CD4-positive, alpha-beta T cell (primary cell): ENCODE measurements at regions not wholly inside any gene's neighbourhood (a gene's known extent, or its start where the extent isn't known, plus 50 kb on each side); places are given as distances from the start of the nearest gene placed in this dataset.

Experiments
- ATAC-seq: fragments of 200-7000 bp; cut with Tn5 transposase; one replicate; pipeline ENCODE4 v1.10.0; 2022; ENCODE audit warnings: mild to moderate bottlenecking; ENCODE audit not compliant: poor library complexity
- CTCF ChIA-PET: fragments of 350-600 bp; sonication (Branson Sonifier 250); formaldehyde crosslinking; loops from one replicate; lab custom pipeline; 2021; ENCODE audit warnings: antibody characterized with exemption, inconsistent platforms; lab: Charles Lee
- POLR2A ChIA-PET: fragments of 350-600 bp; sonication (Branson Sonifier 250); formaldehyde crosslinking; loops from one replicate; lab custom pipeline; 2021; ENCODE audit warnings: antibody characterized with exemption, inconsistent platforms; lab: Charles Lee
- DNase-seq, 14 experiments: peaks; one replicate each; pipeline ENCODE4 v3.0.0-alpha.2; 2013 to 2020; ENCODE audit warnings: mixed read lengths in 2 of 14
- H3K27ac ChIP-seq, 2 donors: one replicate each; pipeline versions ENCODE4 v1.5.1 to v1.7.0; 2013; ENCODE audit warnings: low read length in 2 of 2, low read depth in 1 of 2, mild to moderate bottlenecking in 1 of 2
- H3K27me3 ChIP-seq, 2 experiments: 1 replicate in 1 of 2; 2 replicates in 1 of 2; pipeline versions ENCODE4 v1.6.1 to v1.7.0; 2013; ENCODE audit warnings: low read length in 2 of 2, control low read depth in 1 of 2, mild to moderate bottlenecking in 1 of 2, moderate library complexity in 1 of 2; ENCODE audit not compliant: insufficient read depth in 2 of 2, control insufficient read depth in 1 of 2
- H3K36me3 ChIP-seq: one replicate; pipeline ENCODE4 v1.6.1; 2013; ENCODE audit warnings: low read length, control low read depth; ENCODE audit not compliant: insufficient read depth
- H3K4me1 ChIP-seq: one replicate; pipeline ENCODE4 v1.6.1; 2013; ENCODE audit warnings: low read length, control low read depth; ENCODE audit not compliant: insufficient read depth
- H3K4me3 ChIP-seq: one replicate; pipeline ENCODE4 v1.5.1; 2013; ENCODE audit warnings: mild to moderate bottlenecking, low read length, moderate library complexity
- H3K9me3 ChIP-seq, 2 experiments: 1 replicate in 1 of 2; 2 replicates in 1 of 2; pipeline versions ENCODE4 v1.6.1 to v1.7.0; 2013; ENCODE audit warnings: low read length in 2 of 2, mild to moderate bottlenecking in 2 of 2, control low read depth in 1 of 2, moderate library complexity in 1 of 2; ENCODE audit not compliant: control insufficient read depth in 1 of 2, insufficient read depth in 1 of 2
- H3K27ac Mint-ChIP-seq: one replicate; pipeline ENCODE4 v1.8.0; 2020; ENCODE audit warnings: mixed read lengths
- H3K27me3 Mint-ChIP-seq: one replicate; pipeline ENCODE4 v1.8.0; 2021; ENCODE audit warnings: mixed read lengths
- H3K36me3 Mint-ChIP-seq: one replicate; pipeline ENCODE4 v1.8.0; 2021; ENCODE audit warnings: low read depth, mixed read lengths
- H3K4me1 Mint-ChIP-seq: one replicate; pipeline ENCODE4 v1.8.0; 2021; ENCODE audit warnings: low read depth, mixed read lengths
- H3K4me3 Mint-ChIP-seq: one replicate; pipeline ENCODE4 v1.8.0; 2020; ENCODE audit warnings: mild to moderate bottlenecking, mixed read lengths
- H3K9me3 Mint-ChIP-seq: one replicate; pipeline ENCODE4 v1.8.0; 2020; ENCODE audit warnings: mixed read lengths
- intact Hi-C, 2 experiments: fragments of 100-400 bp; cut with DNase I in 1 of 2; cut with micrococcal nuclease in 1 of 2; formaldehyde crosslinking; loops; one replicate each; pipeline versions ENCODE4 v1.15.1 to v1.9.0; 2023 to 2025; cut with DNase I, micrococcal nuclease
- TF ChIP-seq, protein P1 (sequence below): fragments of 200-600 bp; IDR thresholded peaks from one replicate; pipeline ENCODE4 v1.8.0; 2022; ENCODE audit warnings: antibody characterized with exemption, mild to moderate bottlenecking

GRCh38 chr10:3848775-3849635 lies 64.0 kb upstream of the KLF6 start:
- Histone ChIP-seq H3K27ac (no peak overlapping the region), H3K4me3 (no peak overlapping the region), H3K9me3 (no peaks in the 10 kb centered on the region), H3K27me3 (no peaks in the 10 kb centered on the region), H3K4me1 (peaks cover 15% of the 10 kb centered on the region), H3K36me3 (no peaks in the 10 kb centered on the region)
- POLR2A ChIA-PET: interaction anchor here (1.7 kb wide), 1 partner anchor 63 kb away, joined by 6 read pairs; the partner anchor contains the start of gene KLF6
- Mint-ChIP-seq H3K27me3 (no peaks in the 10 kb centered on the region), H3K36me3 (no peaks in the 10 kb centered on the region), H3K27ac (no peak overlapping the region), H3K4me1 (peaks cover 23% of the 10 kb centered on the region), H3K9me3 (no peaks in the 10 kb centered on the region), H3K4me3 (no peak overlapping the region)
- ATAC-seq (no peak), DNase-seq (peak in 1 of 14 experiments; percentile 33)
- CTCF ChIA-PET: no interaction called here
- TF ChIP-seq, protein P1, sequence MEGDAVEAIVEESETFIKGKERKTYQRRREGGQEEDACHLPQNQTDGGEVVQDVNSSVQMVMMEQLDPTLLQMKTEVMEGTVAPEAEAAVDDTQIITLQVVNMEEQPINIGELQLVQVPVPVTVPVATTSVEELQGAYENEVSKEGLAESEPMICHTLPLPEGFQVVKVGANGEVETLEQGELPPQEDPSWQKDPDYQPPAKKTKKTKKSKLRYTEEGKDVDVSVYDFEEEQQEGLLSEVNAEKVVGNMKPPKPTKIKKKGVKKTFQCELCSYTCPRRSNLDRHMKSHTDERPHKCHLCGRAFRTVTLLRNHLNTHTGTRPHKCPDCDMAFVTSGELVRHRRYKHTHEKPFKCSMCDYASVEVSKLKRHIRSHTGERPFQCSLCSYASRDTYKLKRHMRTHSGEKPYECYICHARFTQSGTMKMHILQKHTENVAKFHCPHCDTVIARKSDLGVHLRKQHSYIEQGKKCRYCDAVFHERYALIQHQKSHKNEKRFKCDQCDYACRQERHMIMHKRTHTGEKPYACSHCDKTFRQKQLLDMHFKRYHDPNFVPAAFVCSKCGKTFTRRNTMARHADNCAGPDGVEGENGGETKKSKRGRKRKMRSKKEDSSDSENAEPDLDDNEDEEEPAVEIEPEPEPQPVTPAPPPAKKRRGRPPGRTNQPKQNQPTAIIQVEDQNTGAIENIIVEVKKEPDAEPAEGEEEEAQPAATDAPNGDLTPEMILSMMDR: no peak
- intact Hi-C loops: no loop called here

GRCh38 chr10:3848005-3848774 lies 63.2 kb upstream of the KLF6 start:
- no peak overlapping the region for H3K27ac ChIP-seq
- no peak overlapping the region for H3K4me3 ChIP-seq
- H3K27me3 Mint-ChIP-seq: no peaks in the 10 kb centered on the region
- H3K4me1 Mint-ChIP-seq: peaks cover 23% of the 10 kb centered on the region
- ATAC-seq (no peak), DNase-seq (no peak)
- H3K36me3 Mint-ChIP-seq: no peaks in the 10 kb centered on the region
- no peak overlapping the region for H3K27ac Mint-ChIP-seq
- H3K9me3 ChIP-seq: no peaks in the 10 kb centered on the region
- H3K4me3 Mint-ChIP-seq: no peak overlapping the region
- no peaks in the 10 kb centered on the region for H3K36me3 ChIP-seq
- CTCF ChIA-PET: interaction anchor here (1.0 kb wide), 1 partner anchor 9 kb away, joined by 3 read pairs; no protein-coding TSS in a partner anchor
- peaks cover 12% of the 10 kb centered on the region for H3K4me1 ChIP-seq
- no peaks in the 10 kb centered on the region for H3K9me3 Mint-ChIP-seq
- POLR2A ChIA-PET: interaction anchor here (1.7 kb wide), 1 partner anchor 62 kb away, joined by 6 read pairs; the partner anchor contains the start of gene KLF6
- TF ChIP-seq, protein P1: no peak
- intact Hi-C loops: no loop called here
- H3K27me3 ChIP-seq: no peaks in the 10 kb centered on the region

- TF ChIP-seq, protein P1: no peak
- Mint-ChIP-seq H3K9me3 (no peaks in the 10 kb centered on the region), H3K27me3 (no peaks in the 10 kb centered on the region), H3K4me3 (no peak overlapping the region), H3K4me1 (peaks cover 13% of the 10 kb centered on the region), H3K27ac (no peak overlapping the region), H3K36me3 (no peaks in the 10 kb centered on the region)
- intact Hi-C loops: no loop called here
- Histone ChIP-seq H3K36me3 (no peaks in the 10 kb centered on the region), H3K4me3 (no peak overlapping the region), H3K27me3 (no peaks in the 10 kb centered on the region), H3K4me1 (peaks cover 4% of the 10 kb centered on the region), H3K27ac (no peak overlapping the region), H3K9me3 (no peaks in the 10 kb centered on the region)
- ChIA-PET POLR2A (interaction anchor here (1.0 kb wide), 1 partner anchor 62 kb away, joined by 5 read pairs; the partner anchor contains the start of gene KLF6), CTCF (interaction anchor here (0.7 kb wide), 1 partner anchor 178 kb away, joined by 4 read pairs; no protein-coding TSS in a partner anchor)
- no peak for ATAC-seq
- no peak for DNase-seq
These were observed 61.7 kb upstream of the KLF6 start for GRCh38 chr10:3846736-3847135.
